ENCODE measurements at regions not wholly inside any gene's neighbourhood (a gene's known extent, or its start where the extent isn't known, plus 50 kb on each side); places are given as distances from the start of the nearest gene placed in this dataset.

DNA sequence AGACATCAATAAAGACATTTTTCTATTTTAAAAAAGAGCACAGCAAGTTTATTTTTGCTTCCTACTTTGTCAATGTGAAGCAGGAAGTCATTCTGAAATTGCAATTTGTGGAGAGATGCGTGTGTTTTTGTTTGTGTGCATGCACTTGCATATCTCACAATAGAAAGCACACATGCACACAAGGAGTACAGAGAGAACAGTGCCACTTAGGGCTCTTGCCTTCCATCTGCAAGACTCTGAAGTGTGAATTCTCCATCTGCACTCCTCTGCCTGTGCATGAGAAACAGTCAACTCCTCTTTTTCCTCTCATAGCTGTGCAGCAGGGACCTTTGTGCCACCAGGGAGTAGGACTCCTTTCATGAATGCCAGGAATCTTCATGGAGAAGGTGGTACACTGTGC, 316.3 kb upstream of the CNR1 start:
- ChIA-PET CTCF (interaction anchor here (1.0 kb wide), 1 partner anchor 269 kb away, joined by 4 read pairs; no protein-coding TSS in a partner anchor), POLR2A (interaction anchor here (0.6 kb wide), 1 partner anchor 486 kb away, joined by 5 read pairs; no protein-coding TSS in a partner anchor), RAD21 (ENCODE audit: unreplicated experiment) (no interaction called here), SMC1A (ENCODE audit: uncharacterized antibody, unreplicated experiment) (interaction anchor here (0.6 to 1.7 kb wide), 3 partner anchors 8 to 21 kb away, joined by 3 to 5 read pairs (median 3); no protein-coding TSS in a partner anchor)
- H3K36me3 ChIP-seq (ENCODE audit: control insufficient read depth in 2 of 2, insufficient read depth in 2 of 2, low read length in 1 of 2), result no peaks in the 10 kb centered on the region
- WGBS (ENCODE audit: insufficient coverage, insufficient replicate concordance, low lambda C conversion rate, missing lambda C conversion rate), result 5% methylated on average over 1 of the region's 1 CpG
- H3K79me2 ChIP-seq (ENCODE audit: control insufficient read depth, insufficient read depth, low read length), result no peaks in the 10 kb centered on the region
- intact Hi-C loops (cut with micrococcal nuclease; ENCODE audit: unreplicated experiment), result no loop called here
- no peaks in the 10 kb centered on the region for H4K20me1 ChIP-seq (ENCODE audit: control insufficient read depth, insufficient read depth)
- in situ Hi-C loops (cut with MboI), result no loop called here
- H3K9me3 ChIP-seq (replicated peaks; ENCODE audit: control insufficient read depth, insufficient read depth, low read length), result no peaks in the 10 kb centered on the region; the same call in 2 of the 3 replicates
- H3K4me1 ChIP-seq (ENCODE audit: control insufficient read depth, insufficient read depth, low read length), result no peaks in the 10 kb centered on the region
- H3K9ac ChIP-seq (ENCODE audit: control insufficient read depth, insufficient read depth, low read length), result no peak overlapping the region
- TF ChIP-seq ATF7 (IDR thresholded peaks at IDR 0.05; ENCODE audit: low read depth), result no peak
- no peak for TF ChIP-seq RCOR1 (conservative IDR thresholded peaks at IDR 0.05; ENCODE audit: low read depth, low read length)
- TF ChIP-seq YY1 (IDR thresholded peaks at IDR 0.05; ENCODE audit: low read depth, low read length), result no peak
- no peak for TF ChIP-seq POLR2AphosphoS2 (IDR thresholded peaks at IDR 0.05; ENCODE audit: low read depth, low read length)
- TF ChIP-seq SRF (IDR thresholded peaks at IDR 0.05; ENCODE audit: low read depth in 2 of 2, low read length in 2 of 2), result no peak
- no peak for TF ChIP-seq MEF2A (IDR thresholded peaks at IDR 0.05; ENCODE audit: insufficient read depth, low read depth, low read length)
- TF ChIP-seq, protein P1, sequence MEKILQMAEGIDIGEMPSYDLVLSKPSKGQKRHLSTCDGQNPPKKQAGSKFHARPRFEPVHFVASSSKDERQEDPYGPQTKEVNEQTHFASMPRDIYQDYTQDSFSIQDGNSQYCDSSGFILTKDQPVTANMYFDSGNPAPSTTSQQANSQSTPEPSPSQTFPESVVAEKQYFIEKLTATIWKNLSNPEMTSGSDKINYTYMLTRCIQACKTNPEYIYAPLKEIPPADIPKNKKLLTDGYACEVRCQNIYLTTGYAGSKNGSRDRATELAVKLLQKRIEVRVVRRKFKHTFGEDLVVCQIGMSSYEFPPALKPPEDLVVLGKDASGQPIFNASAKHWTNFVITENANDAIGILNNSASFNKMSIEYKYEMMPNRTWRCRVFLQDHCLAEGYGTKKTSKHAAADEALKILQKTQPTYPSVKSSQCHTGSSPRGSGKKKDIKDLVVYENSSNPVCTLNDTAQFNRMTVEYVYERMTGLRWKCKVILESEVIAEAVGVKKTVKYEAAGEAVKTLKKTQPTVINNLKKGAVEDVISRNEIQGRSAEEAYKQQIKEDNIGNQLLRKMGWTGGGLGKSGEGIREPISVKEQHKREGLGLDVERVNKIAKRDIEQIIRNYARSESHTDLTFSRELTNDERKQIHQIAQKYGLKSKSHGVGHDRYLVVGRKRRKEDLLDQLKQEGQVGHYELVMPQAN (conservative IDR thresholded peaks at IDR 0.05), result no peak
- TF ChIP-seq, protein P2, sequence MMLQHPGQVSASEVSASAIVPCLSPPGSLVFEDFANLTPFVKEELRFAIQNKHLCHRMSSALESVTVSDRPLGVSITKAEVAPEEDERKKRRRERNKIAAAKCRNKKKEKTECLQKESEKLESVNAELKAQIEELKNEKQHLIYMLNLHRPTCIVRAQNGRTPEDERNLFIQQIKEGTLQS (IDR thresholded peaks at IDR 0.05; ENCODE audit: borderline replicate concordance, extremely low read depth, low read depth, low read length), result no peak
- no peak for TF ChIP-seq NFYB (IDR thresholded peaks at IDR 0.05; ENCODE audit: insufficient read depth, low read depth, low read length)
- TF ChIP-seq TAF1 (IDR thresholded peaks at IDR 0.05; ENCODE audit: borderline replicate concordance, low read depth, low read length), result no peak
- no peak for TF ChIP-seq MTA2 (IDR thresholded peaks at IDR 0.05; ENCODE audit: low read depth)
- TF ChIP-seq MYB (IDR thresholded peaks at IDR 0.05; ENCODE audit: borderline replicate concordance, low read depth, low read length), result no peak
- no peak for TF ChIP-seq PAX8 (IDR thresholded peaks at IDR 0.05)
- no peaks in the 10 kb centered on the region for H3K27me3 ChIP-seq (replicated peaks in 1 of 2; ENCODE audit: control insufficient read depth in 2 of 2, insufficient read depth in 2 of 2, low read length in 1 of 2)
- no peak for FAIRE-seq
- no peak overlapping the region for H2AFZ ChIP-seq (ENCODE audit: control insufficient read depth, low read depth, low read length)
- ATAC-seq, result no peak
- no peak overlapping the region for H3K27ac ChIP-seq (ENCODE audit: control insufficient read depth, insufficient read depth)
- no TSS peak for BruUV-seq (replicated peaks)
- no peak overlapping the region for H3K4me3 ChIP-seq
- no peak for DNase-seq (ENCODE audit: low read depth, low spot score)
- no peak overlapping the region for H3K4me2 ChIP-seq (ENCODE audit: control insufficient read depth, insufficient read depth)
